Suprapubic skin (tissue), 4 donors: ENCODE measurements at regions not wholly inside any gene's neighbourhood (a gene's known extent, or its start where the extent isn't known, plus 50 kb on each side); places are given as distances from the start of the nearest gene placed in this dataset.
"Not testable (repeated sequence)": the region's sequence is repeated elsewhere in the genome, so short reads cannot be mapped to it uniquely, and the experiment has no call there.

Experiments
- EP300 ChIP-seq: sonication (generic); formaldehyde crosslinking; IDR thresholded peaks from one replicate; pipeline ENCODE4 v1.6.1; 2017; ENCODE audit warnings: antibody characterized with exemption
- POLR2AphosphoS5 ChIP-seq, 3 donors: sonication (generic); formaldehyde crosslinking; IDR thresholded peaks; one replicate each; pipeline ENCODE4 v1.6.1; 2017; ENCODE audit warnings: antibody characterized with exemption in 3 of 3
- TF ChIP-seq, protein P1 (sequence below), 2 donors: fragments of 200-600 bp in 1 of 2; fragments of 450-650 bp in 1 of 2; sonication (generic) in 1 of 2; IDR thresholded peaks; one replicate each; pipeline ENCODE4 v1.5.1; 2016 to 2019; ENCODE audit warnings: antibody characterized with exemption in 2 of 2, mild to moderate bottlenecking in 1 of 2, moderate library complexity in 1 of 2

- TF ChIP-seq, protein P1, sequence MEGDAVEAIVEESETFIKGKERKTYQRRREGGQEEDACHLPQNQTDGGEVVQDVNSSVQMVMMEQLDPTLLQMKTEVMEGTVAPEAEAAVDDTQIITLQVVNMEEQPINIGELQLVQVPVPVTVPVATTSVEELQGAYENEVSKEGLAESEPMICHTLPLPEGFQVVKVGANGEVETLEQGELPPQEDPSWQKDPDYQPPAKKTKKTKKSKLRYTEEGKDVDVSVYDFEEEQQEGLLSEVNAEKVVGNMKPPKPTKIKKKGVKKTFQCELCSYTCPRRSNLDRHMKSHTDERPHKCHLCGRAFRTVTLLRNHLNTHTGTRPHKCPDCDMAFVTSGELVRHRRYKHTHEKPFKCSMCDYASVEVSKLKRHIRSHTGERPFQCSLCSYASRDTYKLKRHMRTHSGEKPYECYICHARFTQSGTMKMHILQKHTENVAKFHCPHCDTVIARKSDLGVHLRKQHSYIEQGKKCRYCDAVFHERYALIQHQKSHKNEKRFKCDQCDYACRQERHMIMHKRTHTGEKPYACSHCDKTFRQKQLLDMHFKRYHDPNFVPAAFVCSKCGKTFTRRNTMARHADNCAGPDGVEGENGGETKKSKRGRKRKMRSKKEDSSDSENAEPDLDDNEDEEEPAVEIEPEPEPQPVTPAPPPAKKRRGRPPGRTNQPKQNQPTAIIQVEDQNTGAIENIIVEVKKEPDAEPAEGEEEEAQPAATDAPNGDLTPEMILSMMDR (IDR thresholded peaks at IDR 0.05): not testable (repeated sequence)
- not testable (repeated sequence) for TF ChIP-seq POLR2AphosphoS5 (IDR thresholded peaks at IDR 0.05); EP300
Observed at GRCh38 chrX:84858771-84859170, 144.9 kb upstream of the APOOL start.
